Breast epithelium (tissue), 4 donors: ENCODE measurements at regions not wholly inside any gene's neighbourhood (a gene's known extent, or its start where the extent isn't known, plus 50 kb on each side); places are given as distances from the start of the nearest gene placed in this dataset.
A peak's percentile ranks its signal among the peaks of the same experiment; 100 is the strongest.

Source experiments
- DNase-seq, 2 donors: peaks; one replicate each; pipeline ENCODE4 v3.0.0-alpha.2; 2019; ENCODE audit warnings: low spot score in 2 of 2
- H3K27ac ChIP-seq, 2 donors: fragments of 200-600 bp; sonication (generic) in 1 of 2; one replicate each; pipeline ENCODE4 v1.5.1; 2016 to 2019; ENCODE audit warnings: mild to moderate bottlenecking in 1 of 2
- H3K27me3 ChIP-seq, 2 donors: fragments of 200-600 bp; sonication (generic) in 1 of 2; one replicate each; pipeline versions ENCODE4 v1.5.1 to v1.6.0; 2017 to 2019; ENCODE audit warnings: control low read depth in 1 of 2, mild to moderate bottlenecking in 1 of 2
- H3K36me3 ChIP-seq: fragments of 200-600 bp; one replicate; pipeline ENCODE4 v1.5.1; 2019
- H3K4me1 ChIP-seq, 2 donors: fragments of 200-600 bp; sonication (generic); one replicate each; pipeline ENCODE4 v1.5.1; 2016 to 2019; ENCODE audit warnings: control low read depth in 1 of 2
- H3K4me3 ChIP-seq, 3 donors: fragments of 200-600 bp; sonication (generic); 1 replicate in 2 of 3; 2 replicates in 1 of 3; pipeline ENCODE4 v1.5.1; 2016 to 2019; ENCODE audit warnings: mild to moderate bottlenecking in 3 of 3, moderate library complexity in 2 of 3
- H3K9me3 ChIP-seq, 2 donors: fragments of 200-600 bp; sonication (generic) in 1 of 2; one replicate each; pipeline ENCODE4 v1.5.1; 2016 to 2019; ENCODE audit warnings: control low read depth in 1 of 2
- POLR2A ChIP-seq: fragments of 450-650 bp; IDR thresholded peaks from one replicate; pipeline ENCODE4 v1.6.1; 2016; ENCODE audit warnings: antibody characterized with exemption, mild to moderate bottlenecking, moderate library complexity
- POLR2AphosphoS5 ChIP-seq, 3 donors: sonication (generic); formaldehyde crosslinking; IDR thresholded peaks; one replicate each; pipeline ENCODE4 v1.6.1; 2017; ENCODE audit warnings: antibody characterized with exemption in 3 of 3
- intact Hi-C: fragments of 100-400 bp; cut with DNase I; formaldehyde crosslinking; loops from one replicate; pipeline ENCODE4 v1.15.1; 2023; ENCODE audit warnings: low total_unique reads
- TF ChIP-seq, protein P1 (sequence below), 3 donors: fragments of 450-650 bp; IDR thresholded peaks; one replicate each; pipeline ENCODE4 v1.5.1; 2016 to 2017; ENCODE audit warnings: antibody characterized with exemption in 3 of 3, mild to moderate bottlenecking in 3 of 3, moderate library complexity in 3 of 3

DNA sequence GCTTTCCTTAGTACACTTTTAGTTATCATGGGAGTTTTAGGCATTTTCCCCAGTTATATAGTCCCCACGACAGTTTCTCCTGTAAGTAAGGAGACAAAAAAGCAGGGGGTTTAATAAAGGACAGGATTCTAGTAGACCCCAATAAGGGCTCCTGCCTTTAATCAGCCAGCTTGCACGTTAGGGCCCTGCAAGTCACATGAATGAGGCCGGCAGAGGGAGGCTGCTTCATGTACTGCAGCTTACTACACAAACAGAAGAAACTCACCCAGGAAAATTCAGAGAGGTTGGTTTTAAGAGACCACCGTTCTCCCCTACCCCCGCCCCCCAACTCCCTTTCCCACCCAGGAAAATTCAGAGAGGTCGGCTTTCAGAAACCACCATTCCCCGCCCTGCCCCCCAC lies 229.7 kb upstream of the MOCS1 start:
- peak overlapping the region in 1 of 2 donors; percentile 52 for H3K27ac ChIP-seq
- no peaks in the 10 kb centered on the region for H3K27me3 ChIP-seq
- H3K9me3 ChIP-seq: no peaks in the 10 kb centered on the region
- H3K4me1 ChIP-seq: no peaks in the 10 kb centered on the region
- H3K4me3 ChIP-seq: peak overlapping the region in 2 of 3 donors; percentile 33 to 59
- no peak for DNase-seq
- no peaks in the 10 kb centered on the region for H3K36me3 ChIP-seq
- intact Hi-C loops: no loop called here
- TF ChIP-seq POLR2A (no peak), POLR2AphosphoS5 (IDR thresholded peaks at IDR 0.05) (no peak)
- TF ChIP-seq, protein P1, sequence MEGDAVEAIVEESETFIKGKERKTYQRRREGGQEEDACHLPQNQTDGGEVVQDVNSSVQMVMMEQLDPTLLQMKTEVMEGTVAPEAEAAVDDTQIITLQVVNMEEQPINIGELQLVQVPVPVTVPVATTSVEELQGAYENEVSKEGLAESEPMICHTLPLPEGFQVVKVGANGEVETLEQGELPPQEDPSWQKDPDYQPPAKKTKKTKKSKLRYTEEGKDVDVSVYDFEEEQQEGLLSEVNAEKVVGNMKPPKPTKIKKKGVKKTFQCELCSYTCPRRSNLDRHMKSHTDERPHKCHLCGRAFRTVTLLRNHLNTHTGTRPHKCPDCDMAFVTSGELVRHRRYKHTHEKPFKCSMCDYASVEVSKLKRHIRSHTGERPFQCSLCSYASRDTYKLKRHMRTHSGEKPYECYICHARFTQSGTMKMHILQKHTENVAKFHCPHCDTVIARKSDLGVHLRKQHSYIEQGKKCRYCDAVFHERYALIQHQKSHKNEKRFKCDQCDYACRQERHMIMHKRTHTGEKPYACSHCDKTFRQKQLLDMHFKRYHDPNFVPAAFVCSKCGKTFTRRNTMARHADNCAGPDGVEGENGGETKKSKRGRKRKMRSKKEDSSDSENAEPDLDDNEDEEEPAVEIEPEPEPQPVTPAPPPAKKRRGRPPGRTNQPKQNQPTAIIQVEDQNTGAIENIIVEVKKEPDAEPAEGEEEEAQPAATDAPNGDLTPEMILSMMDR (IDR thresholded peaks at IDR 0.05): no peak

DNA sequence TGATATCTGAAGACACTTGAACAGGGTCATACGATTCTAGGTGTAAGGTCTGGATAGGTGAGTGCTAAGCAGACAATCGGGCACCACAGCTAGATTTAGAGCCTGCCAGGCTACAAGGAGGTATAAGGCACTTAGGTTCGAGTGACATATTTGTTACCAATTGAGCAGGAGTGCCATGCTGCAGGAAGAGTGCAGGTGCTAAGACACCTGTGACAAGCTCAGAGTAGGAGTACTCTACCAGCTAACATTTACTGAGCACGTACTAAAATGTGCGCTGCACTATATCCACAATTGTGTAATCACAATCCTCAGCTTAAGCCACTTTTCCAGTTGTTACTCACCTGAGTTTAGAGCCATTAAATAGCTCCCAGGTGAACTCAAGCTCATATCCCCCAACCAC lies 227.8 kb upstream of the MOCS1 start:
- TF ChIP-seq, protein P1 (IDR thresholded peaks at IDR 0.05): no peak
- TF ChIP-seq POLR2AphosphoS5 (IDR thresholded peaks at IDR 0.05) (no peak), POLR2A (no peak)
- Histone ChIP-seq H3K9me3 (no peaks in the 10 kb centered on the region), H3K36me3 (no peaks in the 10 kb centered on the region), H3K27ac (no peak overlapping the region), H3K4me3 (no peak overlapping the region), H3K27me3 (no peaks in the 10 kb centered on the region), H3K4me1 (no peaks in the 10 kb centered on the region)
- intact Hi-C loops: no loop called here
- no peak for DNase-seq

DNA sequence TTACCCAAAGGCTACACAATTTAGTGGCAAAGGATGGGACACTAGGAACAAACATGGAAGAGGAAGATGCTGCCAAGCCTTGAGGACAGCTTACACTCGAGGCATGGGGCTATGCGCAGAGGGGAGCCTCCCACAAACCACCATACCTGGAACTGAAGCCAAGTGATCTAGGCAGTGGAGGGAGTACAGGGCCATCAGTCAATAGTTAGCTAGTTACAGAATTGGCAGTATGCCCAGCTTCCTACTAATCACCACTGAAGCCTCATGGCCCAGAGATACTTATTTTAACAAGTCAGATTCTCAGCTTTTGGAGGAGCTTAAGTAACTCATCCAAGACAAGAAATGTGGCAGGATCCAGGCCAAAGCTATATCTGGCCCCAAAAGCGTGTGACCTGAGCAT lies 226.6 kb upstream of the MOCS1 start:
- TF ChIP-seq, protein P1 (IDR thresholded peaks at IDR 0.05): no peak
- TF ChIP-seq POLR2A: no peak
- intact Hi-C loops: no loop called here
- no peaks in the 10 kb centered on the region for H3K4me1 ChIP-seq

DNA sequence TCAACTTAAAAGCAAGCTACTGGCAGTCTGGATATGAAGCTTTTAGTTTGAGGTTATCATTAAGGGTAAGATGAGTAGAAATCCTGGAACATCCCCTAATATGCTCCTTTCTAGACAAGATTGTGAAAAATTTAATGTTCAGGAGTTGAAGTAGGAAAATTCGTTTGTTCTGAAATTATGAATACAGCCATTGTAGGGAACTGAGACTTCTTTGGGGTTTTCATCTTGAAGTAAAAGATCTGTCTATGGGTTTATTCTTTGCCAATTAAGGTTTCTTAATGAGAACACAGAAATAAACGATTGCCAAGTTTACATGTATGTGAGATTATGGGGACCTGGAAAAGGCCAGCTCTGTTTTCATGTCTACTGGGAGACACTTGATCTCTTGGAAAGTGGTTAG lies 225.6 kb upstream of the MOCS1 start:
- Histone ChIP-seq H3K4me1 (no peaks in the 10 kb centered on the region), H3K27ac (no peak overlapping the region), H3K27me3 (no peaks in the 10 kb centered on the region), H3K4me3 (no peak overlapping the region), H3K9me3 (no peaks in the 10 kb centered on the region), H3K36me3 (no peaks in the 10 kb centered on the region)
- DNase-seq: no peak
- TF ChIP-seq POLR2A: no peak
- no peak for TF ChIP-seq POLR2AphosphoS5 (IDR thresholded peaks at IDR 0.05)
- TF ChIP-seq, protein P1 (IDR thresholded peaks at IDR 0.05): no peak
- intact Hi-C loops: no loop called here

More for the DNA sequence above, 226.6 kb upstream of the MOCS1 start:
- no peak for DNase-seq
- Histone ChIP-seq H3K36me3 (no peaks in the 10 kb centered on the region), H3K27ac (no peak overlapping the region), H3K27me3 (no peaks in the 10 kb centered on the region), H3K4me3 (no peak overlapping the region), H3K9me3 (no peaks in the 10 kb centered on the region)

DNA sequence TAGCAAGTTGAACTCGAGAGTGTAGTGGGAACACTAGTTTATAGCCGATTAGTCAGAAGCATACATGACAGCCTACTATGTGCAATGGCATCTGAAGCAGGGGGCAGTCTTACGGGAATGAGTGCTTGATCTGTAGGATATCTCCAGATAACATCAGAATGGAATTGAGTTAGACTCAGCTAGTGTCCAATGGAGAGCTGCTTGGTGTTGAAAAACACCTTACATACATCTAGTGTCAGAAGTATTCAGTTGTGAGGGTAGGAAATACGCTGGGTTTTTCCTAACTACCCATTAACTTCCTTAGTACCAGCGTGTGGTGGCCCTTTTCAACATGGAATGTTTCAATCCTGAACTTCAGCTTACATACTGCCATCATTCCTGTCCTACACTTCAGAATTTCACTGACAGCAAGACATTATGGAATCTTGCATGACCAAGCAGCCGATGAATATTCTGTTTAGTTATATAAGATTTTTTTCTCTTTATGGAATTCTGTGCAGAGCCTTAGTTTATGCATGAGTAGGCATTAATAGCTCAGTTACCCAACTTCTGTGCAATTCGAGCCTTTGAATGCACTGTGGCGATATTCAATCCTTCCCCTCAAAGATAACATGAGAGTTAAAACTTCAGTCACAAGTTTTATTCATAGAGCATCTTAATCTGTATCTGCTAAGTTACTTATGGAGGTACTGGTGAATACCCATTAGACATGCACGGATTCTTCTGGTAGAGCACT lies 218.6 kb upstream of the MOCS1 start:
- H3K27ac ChIP-seq: no peak overlapping the region
- no peaks in the 10 kb centered on the region for H3K9me3 ChIP-seq
- no peaks in the 10 kb centered on the region for H3K4me1 ChIP-seq
- DNase-seq: no peak
- H3K27me3 ChIP-seq: no peaks in the 10 kb centered on the region
- no peak overlapping the region for H3K4me3 ChIP-seq
- H3K36me3 ChIP-seq: no peaks in the 10 kb centered on the region
- intact Hi-C loops: no loop called here
- TF ChIP-seq, protein P1 (IDR thresholded peaks at IDR 0.05): no peak
- TF ChIP-seq POLR2A (no peak), POLR2AphosphoS5 (IDR thresholded peaks at IDR 0.05) (no peak)
